GM10266 (cell line): ENCODE measurements at regions not wholly inside any gene's neighbourhood (a gene's known extent, or its start where the extent isn't known, plus 50 kb on each side); places are given as distances from the start of the nearest gene placed in this dataset.

Experiments
- DNase-seq: peaks from one replicate; pipeline ENCODE4 v3.0.0; 2012; ENCODE audit errors: extremely low spot score
- TF ChIP-seq, protein P1 (sequence below): IDR thresholded peaks from 2 replicates; pipeline ENCODE4 v1.5.1; 2012; ENCODE audit warnings: mild to moderate bottlenecking, low read depth; ENCODE audit not compliant: control insufficient read depth, insufficient read depth; ENCODE audit errors: missing control alignments

DNA sequence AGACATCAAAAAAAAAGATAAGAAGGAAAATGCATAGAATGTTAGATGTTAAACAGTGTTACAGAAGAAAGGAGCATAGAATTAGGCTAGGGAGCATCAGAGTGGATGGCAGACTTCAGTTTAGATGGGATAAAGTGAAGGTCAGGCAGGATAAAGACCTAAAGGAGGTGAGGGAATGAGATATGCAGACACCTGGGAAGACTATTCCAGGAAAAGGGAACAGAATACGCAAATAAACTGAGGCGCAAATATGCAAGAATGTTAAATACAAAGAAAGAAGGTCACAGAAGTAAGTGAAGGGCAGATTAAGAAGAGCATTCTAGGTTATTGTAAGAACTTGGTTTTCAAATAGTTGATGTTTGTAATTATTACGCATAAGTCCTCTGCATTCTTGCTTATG is 116.3 kb upstream of the REG3A start:
- TF ChIP-seq, protein P1, sequence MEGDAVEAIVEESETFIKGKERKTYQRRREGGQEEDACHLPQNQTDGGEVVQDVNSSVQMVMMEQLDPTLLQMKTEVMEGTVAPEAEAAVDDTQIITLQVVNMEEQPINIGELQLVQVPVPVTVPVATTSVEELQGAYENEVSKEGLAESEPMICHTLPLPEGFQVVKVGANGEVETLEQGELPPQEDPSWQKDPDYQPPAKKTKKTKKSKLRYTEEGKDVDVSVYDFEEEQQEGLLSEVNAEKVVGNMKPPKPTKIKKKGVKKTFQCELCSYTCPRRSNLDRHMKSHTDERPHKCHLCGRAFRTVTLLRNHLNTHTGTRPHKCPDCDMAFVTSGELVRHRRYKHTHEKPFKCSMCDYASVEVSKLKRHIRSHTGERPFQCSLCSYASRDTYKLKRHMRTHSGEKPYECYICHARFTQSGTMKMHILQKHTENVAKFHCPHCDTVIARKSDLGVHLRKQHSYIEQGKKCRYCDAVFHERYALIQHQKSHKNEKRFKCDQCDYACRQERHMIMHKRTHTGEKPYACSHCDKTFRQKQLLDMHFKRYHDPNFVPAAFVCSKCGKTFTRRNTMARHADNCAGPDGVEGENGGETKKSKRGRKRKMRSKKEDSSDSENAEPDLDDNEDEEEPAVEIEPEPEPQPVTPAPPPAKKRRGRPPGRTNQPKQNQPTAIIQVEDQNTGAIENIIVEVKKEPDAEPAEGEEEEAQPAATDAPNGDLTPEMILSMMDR = no peak

DNA sequence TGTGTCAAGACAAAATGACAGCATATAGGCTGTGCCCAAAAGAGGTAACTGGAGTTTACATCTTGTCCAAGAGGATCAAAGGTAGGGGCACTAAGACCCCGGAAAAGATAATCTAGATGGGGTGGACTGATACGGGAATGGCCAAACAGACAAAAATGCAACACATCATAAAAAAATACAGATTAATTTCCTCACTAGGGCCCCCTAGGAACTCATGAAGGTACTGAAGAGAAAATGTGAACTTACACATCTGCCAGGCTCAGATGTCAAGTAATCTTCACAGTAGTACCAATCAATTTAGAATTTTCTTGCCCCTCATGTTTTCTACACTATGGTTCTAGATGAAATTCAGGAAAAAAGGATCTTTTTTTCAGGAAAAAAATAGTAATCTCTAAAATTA is 115.6 kb upstream of the REG3A start:
- TF ChIP-seq, protein P1 = no peak
- DNase-seq = no peak

More for the DNA sequence above, 116.3 kb upstream of the REG3A start:
- DNase-seq = no peak

DNA sequence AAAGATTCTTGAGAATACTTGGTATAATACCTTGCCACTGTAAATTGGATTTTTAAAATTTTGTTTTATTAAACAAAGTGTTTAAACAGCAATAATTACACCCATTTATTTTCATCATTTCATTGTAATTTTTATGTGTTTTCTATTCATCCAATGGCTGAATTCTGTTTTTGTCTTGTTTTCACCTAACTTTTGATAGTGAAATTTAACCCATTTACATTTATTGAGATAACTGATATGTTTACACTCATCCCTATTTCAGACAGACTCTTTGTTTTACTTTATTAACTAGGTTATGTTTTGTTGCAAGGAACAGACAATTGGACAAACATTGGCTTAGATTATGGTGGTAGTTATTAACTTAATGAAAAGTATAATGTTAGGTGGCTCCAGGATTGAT is 113.1 kb upstream of the REG3A start:
- TF ChIP-seq, protein P1 = no peak
- DNase-seq = no peak

DNA sequence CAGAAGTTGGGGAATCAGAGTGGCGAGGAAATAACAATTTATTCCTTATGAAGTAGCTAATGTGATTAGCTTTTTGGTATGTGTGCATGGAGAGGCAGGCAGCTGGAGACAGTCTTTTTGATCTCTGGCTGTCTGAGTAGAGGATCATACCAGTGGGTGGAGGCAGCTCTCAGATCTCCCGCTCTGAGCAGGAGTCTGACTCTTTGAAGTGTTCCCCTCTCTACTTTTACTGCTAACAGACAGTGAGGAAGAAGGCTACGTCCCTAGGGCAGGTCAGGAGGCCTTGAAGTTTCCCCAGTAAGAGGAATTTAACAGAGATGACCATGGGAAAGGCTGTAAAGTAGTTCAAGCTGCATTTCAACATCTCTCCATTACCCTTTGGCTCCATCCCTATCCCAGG is 111.9 kb upstream of the REG3A start:
- DNase-seq = no peak
- TF ChIP-seq, protein P1 = no peak

DNA sequence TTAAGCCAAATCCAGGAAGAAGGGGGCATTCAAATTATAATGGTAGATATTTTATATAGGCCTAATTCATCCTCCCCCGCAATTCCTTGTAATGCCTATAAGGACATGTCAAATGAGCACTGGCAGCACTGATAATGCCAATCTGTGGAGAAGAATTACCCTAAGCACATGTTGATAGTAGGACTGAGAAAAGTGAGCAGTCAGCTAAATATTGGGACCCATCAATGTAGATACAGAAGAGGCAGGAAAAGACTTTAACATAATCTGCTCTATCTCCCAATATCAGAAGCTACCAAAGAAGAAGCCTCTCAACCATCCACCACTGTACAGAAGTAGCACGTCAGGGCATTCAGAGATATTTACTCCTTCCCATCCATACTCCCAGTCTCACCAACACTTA is 101.3 kb upstream of the REG3A start:
- TF ChIP-seq, protein P1 = no peak
- no peak for DNase-seq

DNA sequence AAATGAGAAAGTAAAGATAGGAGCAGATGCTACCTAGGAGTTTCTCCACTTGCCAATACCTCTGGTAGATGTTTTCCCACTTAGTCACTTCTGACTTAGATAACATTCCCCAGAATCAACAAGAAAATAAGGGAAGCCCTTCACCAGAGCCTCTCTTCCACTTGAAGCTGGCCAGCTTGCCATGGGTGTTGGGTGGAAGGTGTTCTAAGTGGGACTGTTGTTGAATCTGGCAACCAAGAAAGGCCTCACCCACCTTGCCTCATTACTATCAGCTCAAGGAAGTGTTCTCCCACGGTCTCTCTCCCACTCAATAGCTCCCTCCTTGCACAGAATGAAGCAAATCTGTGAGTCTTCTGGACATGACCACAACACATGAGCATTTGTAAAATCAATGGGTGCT is 100.4 kb upstream of the REG3A start:
- DNase-seq = no peak
- TF ChIP-seq, protein P1 = no peak

DNA sequence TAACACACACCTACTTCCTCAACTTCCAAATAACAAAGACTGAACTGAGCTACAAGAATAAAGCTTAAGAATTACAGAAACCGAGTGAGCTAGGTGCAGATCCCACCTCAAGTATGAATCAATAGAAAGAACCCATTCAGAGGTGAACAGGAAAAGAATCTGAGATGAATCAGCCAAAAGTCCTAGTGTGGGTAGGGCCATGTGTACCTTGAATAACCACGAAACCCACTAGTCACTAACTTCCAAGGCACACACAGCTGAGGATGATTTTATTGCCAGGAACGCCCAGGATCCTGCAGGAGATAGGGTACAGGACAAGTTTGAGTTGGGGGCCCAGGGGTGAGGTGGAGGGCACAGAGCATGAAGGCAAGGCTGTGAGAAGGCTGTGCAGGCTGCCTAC is 99.7 kb upstream of the REG3A start:
- DNase-seq = no peak

More for the DNA sequence above, 99.7 kb upstream of the REG3A start:
- TF ChIP-seq, protein P1 = no peak
